Stimulated activated CD4-positive, alpha-beta T cell treated with anti-CD3 and anti-CD28 coated beads, Interleukin-4, amount 100 ng/mL, for 4 hours (primary cell): ENCODE measurements at regions not wholly inside any gene's neighbourhood (a gene's known extent, or its start where the extent isn't known, plus 50 kb on each side); places are given as distances from the start of the nearest gene placed in this dataset.
"Not testable (repeated sequence)": the region's sequence is repeated elsewhere in the genome, so short reads cannot be mapped to it uniquely, and the experiment has no call there.

Source experiments
- DNase-seq, 2 experiments: peaks; one replicate each; pipeline ENCODE4 v3.0.0-alpha.2; 2020

- DNase-seq, result no peak
Observed at GRCh38 chr10:123380491-123381085, 226.4 kb downstream of the BUB3 start.

DNA sequence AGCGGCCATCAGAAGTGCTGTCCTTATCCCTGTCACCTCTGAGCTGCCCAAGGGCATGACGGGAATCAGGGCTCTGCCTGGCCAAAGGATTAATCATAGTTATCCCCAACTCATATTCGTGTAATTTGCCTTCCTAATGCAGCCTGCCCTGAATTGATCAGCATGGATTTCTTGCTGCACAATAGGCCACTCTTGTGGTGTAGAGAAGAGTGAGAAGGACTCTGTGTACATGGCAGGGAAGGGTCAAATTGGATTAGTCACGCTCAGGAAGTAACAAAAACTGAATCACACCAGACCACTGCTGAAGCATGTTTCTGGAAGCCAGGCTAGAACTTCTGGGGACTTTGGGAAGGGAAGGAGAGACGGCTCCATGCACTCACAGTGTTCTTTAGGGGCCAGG is 227.0 kb downstream of the BUB3 start:
- DNase-seq, result no peak

GRCh38 chr10:123382491-123382890 is 228.3 kb downstream of the BUB3 start:
- no peak for DNase-seq

DNA sequence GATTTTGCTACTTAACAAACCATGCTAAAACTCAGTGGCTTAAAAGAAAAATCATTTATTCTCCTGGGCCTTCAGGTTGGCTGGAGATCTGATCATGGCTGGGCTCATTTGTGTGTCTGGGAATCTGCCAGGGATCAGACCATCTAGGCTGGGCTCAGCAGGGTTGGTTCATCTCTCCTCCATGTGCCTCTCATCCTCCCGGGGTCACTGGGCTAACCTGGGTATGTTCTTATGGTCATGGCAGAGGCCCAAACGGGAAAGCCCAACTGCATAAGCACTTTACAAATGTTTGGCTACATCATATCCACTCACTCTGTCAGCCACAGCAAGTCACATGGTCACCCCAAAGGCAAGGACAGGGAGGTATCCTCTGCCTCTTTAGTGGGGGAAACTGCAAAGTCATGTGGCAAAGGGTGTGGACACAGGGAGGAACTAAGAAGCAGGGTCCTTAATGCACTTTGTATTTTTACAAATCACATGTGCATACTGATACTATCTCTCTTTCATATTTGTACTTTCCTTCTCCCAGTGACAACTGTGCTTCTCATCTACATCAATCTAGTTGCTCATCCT is 231.4 kb downstream of the BUB3 start:
- no peak for DNase-seq

- no peak for DNase-seq
Observed at GRCh38 chr10:123389520-123389919, 235.3 kb downstream of the BUB3 start.

- no peak for DNase-seq
Observed at GRCh38 chr10:123390332-123390731, 236.1 kb downstream of the BUB3 start.

- no peak for DNase-seq
Observed at GRCh38 chr10:123390874-123391273, 236.7 kb downstream of the BUB3 start.

DNA sequence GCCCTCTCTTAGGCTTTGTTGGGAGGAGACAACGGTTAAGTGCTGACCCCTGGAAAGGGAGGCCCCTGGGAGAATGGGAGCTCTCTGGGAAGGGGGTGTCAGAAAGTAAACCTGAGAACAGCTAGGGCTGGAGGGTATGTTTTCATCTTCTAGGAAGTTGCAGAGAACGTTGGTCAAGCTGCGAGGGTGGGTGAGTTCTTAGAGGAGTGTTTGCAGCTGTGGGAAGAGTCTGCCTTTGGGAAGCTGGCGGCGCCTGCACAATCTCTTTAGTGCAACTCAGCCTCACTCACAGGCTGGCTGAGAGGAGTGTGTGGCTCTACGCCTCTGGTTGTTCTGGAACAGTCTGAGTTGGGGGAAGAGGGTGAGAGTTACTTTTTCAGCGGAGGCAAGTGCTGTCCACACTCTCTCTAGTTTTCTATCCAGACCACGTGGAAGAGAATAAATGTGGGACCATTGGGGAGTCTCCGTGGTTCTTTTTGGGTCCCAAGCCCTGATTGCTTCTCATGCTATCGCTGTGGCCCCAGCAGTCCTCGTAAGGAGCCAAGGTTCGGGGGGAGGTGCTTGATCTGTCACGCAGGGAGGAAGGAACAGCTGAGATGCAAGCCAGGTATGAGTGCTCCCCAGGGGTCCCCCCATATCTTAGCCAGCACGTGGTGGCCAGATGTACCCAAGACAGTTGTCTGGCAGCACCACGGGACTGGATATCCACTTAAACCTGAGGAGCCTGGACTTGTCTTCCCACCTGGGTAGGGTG is 237.2 kb downstream of the BUB3 start:
- no peak for DNase-seq

- no peak for DNase-seq
Observed at GRCh38 chr10:123392182-123392963, 238.2 kb downstream of the BUB3 start.

GRCh38 chr10:123393170-123393569 is 239.0 kb downstream of the BUB3 start:
- DNase-seq, result no peak

DNA sequence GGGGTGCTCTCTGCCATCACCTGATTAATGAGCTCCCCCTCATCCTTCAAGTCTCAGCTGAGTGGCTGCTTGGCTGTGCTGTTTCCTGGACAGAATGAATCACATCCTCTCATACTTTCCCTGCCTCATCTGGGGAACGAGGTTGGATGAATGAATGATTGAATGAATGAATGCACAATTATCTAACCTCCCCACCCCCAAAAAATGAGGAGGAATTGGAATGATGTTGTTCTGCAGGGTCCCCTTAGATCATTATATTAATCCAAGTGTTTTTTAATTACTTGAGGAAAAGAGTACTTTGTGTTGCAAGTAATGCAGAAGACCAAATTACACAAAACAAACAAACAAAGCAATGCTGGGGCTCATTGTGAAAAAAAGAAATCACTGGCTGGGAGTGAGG is 240.2 kb downstream of the BUB3 start:
- DNase-seq, result no peak

- DNase-seq, result not testable (repeated sequence)
Observed at GRCh38 chr10:123395234-123395633, 241.0 kb downstream of the BUB3 start.

DNA sequence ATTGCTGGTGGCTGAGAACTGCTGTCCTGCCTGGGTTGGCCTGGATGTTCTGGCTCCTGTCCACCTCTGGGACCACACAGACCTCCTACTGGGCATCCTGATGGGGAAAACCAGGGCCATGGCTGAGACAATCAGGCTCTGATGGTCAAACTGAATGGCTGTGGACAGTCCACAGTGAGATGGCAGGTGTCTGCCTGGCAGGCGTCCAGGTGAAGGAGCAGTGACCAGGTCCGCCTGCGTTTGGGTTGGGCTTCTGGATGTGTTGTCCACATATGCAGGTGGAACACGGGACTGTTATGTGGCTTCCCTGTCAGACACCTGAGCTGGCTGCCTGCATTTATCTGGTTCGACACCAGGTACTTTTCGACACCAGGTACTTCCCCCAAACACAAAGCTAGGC is 241.7 kb downstream of the BUB3 start:
- DNase-seq, result no peak

DNA sequence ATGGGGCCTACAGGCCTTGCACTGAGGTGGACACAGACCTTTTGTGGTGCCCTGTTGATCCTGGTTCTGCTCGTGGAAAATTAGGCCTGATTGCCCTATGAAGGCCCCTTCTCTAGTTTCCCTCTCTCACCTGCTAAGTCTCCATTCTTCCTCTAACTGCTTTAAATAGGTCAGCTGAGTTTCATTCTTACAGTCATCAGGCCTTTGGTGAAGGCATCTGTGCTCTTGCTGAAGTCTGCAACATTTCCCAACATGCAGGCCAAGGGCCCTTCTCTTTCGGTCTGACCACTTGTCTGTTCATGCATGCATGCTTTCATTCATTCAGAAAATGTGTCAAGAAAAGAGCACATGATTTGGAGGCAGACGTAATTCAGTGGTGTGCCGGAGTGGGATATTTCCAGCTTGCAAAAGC is 244.0 kb downstream of the BUB3 start:
- no peak for DNase-seq

DNA sequence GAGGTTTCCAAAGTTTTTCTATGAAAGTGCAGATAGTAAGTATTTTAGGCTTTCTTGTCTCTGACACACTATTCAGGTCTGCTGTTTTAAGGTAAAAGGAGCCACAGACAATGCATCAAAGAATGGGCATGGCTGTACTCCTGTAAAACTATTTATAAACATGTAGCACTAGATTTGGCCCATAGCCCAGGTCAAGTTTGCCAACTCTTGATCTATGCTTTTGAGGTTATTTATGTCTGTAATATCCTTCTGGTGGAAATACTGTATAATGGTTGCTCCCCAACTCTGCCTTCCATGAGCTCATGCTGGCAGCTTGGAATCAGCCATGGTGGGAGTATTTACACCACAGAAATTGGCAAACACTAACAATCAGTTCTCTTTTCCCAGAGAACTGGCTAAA is 244.6 kb downstream of the BUB3 start:
- DNase-seq, result no peak

DNA sequence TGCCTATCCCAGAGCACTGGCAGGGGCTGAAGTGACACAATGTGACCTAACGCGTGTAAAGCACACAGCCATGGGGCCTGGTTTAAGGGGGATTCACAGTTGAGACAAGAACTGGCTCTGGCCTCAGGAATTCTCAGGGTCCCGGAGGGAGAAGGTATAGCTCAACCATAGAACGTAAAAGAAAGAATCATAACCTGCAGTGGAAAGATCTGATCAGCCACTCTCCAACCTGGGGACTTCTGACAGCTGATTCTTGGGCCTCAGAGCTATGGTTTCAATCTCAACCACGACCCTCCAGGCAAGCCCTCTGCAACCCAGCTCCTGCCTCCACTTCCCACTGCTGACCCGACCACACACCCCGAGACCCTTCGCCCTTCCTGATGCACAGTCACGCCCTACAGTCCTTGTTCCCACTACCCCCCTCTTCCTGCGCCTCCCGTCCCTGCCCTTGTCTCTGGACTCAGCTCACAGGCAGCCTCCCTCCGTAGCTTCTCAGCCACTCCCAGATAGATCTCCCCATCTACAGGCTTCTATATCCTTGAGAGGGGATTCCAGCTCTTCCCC is 245.2 kb downstream of the BUB3 start:
- no peak for DNase-seq

- DNase-seq, result no peak
Observed at GRCh38 chr10:123402021-123402420, 247.8 kb downstream of the BUB3 start.

- no peak for DNase-seq
Observed at GRCh38 chr10:123402656-123403055, 248.5 kb downstream of the BUB3 start.

- DNase-seq, result no peak
Observed at GRCh38 chr10:123404357-123404756, 250.2 kb downstream of the BUB3 start.

- DNase-seq, result no peak
Observed at GRCh38 chr10:123408660-123409059, 254.5 kb downstream of the BUB3 start.

- no peak for DNase-seq
Observed at GRCh38 chr10:123409426-123409825, 255.2 kb downstream of the BUB3 start.

GRCh38 chr10:123409884-123410283 is 255.7 kb downstream of the BUB3 start:
- no peak for DNase-seq

DNA sequence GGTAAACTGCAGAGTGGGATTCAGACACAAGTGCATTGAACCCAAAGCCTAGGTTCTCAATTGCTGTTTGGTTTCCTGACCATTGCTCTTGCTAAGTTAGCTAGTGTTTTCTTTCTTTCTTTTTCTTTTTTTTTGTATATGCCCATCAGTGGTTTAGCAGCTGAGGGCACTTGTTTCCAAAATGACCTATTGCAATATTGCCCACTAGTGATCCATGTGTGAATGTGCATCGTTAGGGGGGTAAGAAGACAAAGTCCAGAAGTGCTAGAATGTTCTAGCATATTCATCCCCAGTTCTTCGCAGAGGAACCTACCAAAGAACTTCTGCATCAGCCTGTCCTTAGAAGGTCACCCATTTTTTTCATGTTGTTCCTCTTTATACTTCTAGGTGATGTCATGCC is 252.8 kb upstream of the GPR26 start:
- DNase-seq, result no peak
